H1 (cell line): ENCODE measurements at regions not wholly inside any gene's neighbourhood (a gene's known extent, or its start where the extent isn't known, plus 50 kb on each side); places are given as distances from the start of the nearest gene placed in this dataset.

Source experiments
- GTF2F1 ChIP-seq: IDR thresholded peaks from 2 replicates; pipeline ENCODE4 v1.6.1; 2012; ENCODE audit warnings: low read depth, low read length, improper control_type of control experiment, borderline replicate concordance
- RXRA ChIP-seq: IDR thresholded peaks from 2 replicates; pipeline ENCODE4 v1.6.1; 2011; ENCODE audit warnings: low read depth, mild to moderate bottlenecking, low read length, moderate library complexity; ENCODE audit not compliant: insufficient read depth
- SUZ12 ChIP-seq: fragments of 200-600 bp; sonication (generic); IDR thresholded peaks from 2 replicates; pipeline ENCODE4 v1.6.1; 2012; ENCODE audit warnings: mild to moderate bottlenecking, inconsistent platforms, low read length, moderate library complexity, mixed read lengths
- TCF12 ChIP-seq: IDR thresholded peaks from 2 replicates; pipeline ENCODE4 v1.6.1; 2011; ENCODE audit warnings: low read depth, mild to moderate bottlenecking, low read length
- ZNF274 ChIP-seq: IDR thresholded peaks from 2 replicates; pipeline ENCODE4 v1.7.0; 2012; ENCODE audit warnings: low read length, borderline replicate concordance; ENCODE audit errors: extremely low read depth
- TF ChIP-seq, protein P1 (sequence below), 3 experiments: IDR thresholded peaks; 1 replicate in 2 of 3; 2 replicates in 1 of 3; pipeline versions ENCODE4 v1.5.1 to v1.6.1; 2011; ENCODE audit warnings: low read length in 3 of 3, mild to moderate bottlenecking in 3 of 3, inconsistent platforms in 2 of 3, low read depth in 1 of 3, moderate library complexity in 1 of 3; ENCODE audit not compliant: insufficient read depth in 1 of 3; ENCODE audit errors: control extremely low read depth in 1 of 3
- TF ChIP-seq, protein P2 (sequence below): IDR thresholded peaks from 2 replicates; pipeline ENCODE4 v1.6.1; 2012; ENCODE audit warnings: inconsistent platforms

DNA sequence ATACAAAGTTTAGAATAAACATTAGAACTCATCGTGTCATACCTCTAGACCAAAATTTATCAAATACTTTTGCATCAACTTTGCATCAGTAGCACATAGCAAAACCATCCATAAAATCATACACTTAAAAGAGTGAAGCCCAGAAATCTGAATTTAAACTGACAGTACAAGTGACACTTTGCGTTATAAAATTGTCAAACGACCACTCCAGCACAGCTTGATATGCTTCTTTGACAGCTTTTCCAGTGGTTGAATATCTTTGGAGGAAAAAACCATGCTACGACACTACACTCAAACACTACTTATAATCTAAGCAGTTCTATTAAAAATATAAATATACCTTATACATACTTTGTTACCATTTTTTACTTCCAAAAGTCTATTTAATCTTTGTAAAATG lies 1644.4 kb downstream of the STIM2 start:
- TF ChIP-seq ZNF274: no peak
- TF ChIP-seq, protein P1, sequence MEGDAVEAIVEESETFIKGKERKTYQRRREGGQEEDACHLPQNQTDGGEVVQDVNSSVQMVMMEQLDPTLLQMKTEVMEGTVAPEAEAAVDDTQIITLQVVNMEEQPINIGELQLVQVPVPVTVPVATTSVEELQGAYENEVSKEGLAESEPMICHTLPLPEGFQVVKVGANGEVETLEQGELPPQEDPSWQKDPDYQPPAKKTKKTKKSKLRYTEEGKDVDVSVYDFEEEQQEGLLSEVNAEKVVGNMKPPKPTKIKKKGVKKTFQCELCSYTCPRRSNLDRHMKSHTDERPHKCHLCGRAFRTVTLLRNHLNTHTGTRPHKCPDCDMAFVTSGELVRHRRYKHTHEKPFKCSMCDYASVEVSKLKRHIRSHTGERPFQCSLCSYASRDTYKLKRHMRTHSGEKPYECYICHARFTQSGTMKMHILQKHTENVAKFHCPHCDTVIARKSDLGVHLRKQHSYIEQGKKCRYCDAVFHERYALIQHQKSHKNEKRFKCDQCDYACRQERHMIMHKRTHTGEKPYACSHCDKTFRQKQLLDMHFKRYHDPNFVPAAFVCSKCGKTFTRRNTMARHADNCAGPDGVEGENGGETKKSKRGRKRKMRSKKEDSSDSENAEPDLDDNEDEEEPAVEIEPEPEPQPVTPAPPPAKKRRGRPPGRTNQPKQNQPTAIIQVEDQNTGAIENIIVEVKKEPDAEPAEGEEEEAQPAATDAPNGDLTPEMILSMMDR (IDR thresholded peaks at IDR 0.05; ENCODE audit: control extremely low read depth in 1 of 3, insufficient read depth in 1 of 3, low read depth in 1 of 3, low read length in 3 of 3): no peak
- TF ChIP-seq SUZ12: no peak
- TF ChIP-seq GTF2F1: no peak
- TF ChIP-seq TCF12: no peak
- no peak for TF ChIP-seq RXRA
- TF ChIP-seq, protein P2, sequence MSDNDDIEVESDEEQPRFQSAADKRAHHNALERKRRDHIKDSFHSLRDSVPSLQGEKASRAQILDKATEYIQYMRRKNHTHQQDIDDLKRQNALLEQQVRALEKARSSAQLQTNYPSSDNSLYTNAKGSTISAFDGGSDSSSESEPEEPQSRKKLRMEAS: no peak
